ENCODE measurements at regions not wholly inside any gene's neighbourhood (a gene's known extent, or its start where the extent isn't known, plus 50 kb on each side); places are given as distances from the start of the nearest gene placed in this dataset.

DNA sequence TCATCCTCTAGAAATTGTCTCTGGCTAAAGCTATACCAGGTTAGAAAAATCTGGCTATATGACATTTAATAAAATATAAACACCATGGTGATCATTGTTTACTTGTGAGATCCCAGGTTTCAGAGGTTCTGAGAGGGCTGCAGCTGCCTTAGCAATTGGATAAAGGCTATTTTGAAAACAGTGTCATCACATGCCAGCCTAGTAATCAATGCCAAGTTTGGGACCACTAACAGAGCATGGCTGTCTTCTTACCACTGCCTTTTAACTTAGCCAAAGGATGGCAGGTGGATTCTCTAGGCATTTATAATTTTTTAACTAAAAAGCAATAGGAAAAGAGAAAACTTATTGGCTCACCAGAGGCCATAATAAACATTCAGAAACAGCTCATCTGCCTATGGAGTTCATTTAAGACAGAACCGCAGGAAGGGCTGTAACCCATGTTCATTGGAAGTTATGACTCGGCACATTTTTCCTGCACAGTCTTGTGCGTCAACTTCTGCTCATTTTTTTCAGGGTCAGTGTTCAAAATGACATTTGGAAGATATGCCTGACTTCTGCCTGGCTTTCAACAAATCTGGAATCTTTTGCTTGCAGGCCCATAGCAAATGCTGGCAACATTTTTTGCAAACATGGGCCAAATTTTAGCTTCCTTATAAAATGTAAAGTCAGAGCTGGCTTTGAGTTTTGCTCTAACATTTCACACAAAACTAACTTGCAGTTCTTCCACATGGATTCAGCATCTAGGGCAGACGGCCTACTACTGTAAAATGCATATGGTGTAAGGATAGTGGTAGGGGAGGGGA is 476.0 kb upstream of the TBL1XR1 start:
- H3K9me3 ChIP-seq: no peaks in the 10 kb centered on the region
- intact Hi-C loops (cut with DNase I; ENCODE audit: low total_unique reads): no loop called here
- TF ChIP-seq, protein P1, sequence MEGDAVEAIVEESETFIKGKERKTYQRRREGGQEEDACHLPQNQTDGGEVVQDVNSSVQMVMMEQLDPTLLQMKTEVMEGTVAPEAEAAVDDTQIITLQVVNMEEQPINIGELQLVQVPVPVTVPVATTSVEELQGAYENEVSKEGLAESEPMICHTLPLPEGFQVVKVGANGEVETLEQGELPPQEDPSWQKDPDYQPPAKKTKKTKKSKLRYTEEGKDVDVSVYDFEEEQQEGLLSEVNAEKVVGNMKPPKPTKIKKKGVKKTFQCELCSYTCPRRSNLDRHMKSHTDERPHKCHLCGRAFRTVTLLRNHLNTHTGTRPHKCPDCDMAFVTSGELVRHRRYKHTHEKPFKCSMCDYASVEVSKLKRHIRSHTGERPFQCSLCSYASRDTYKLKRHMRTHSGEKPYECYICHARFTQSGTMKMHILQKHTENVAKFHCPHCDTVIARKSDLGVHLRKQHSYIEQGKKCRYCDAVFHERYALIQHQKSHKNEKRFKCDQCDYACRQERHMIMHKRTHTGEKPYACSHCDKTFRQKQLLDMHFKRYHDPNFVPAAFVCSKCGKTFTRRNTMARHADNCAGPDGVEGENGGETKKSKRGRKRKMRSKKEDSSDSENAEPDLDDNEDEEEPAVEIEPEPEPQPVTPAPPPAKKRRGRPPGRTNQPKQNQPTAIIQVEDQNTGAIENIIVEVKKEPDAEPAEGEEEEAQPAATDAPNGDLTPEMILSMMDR (IDR thresholded peaks at IDR 0.05): no peak
- TF ChIP-seq POLR2A (IDR thresholded peaks at IDR 0.05): no peak
- H3K27me3 ChIP-seq: no peaks in the 10 kb centered on the region
- no peaks in the 10 kb centered on the region for H3K36me3 ChIP-seq (ENCODE audit: low read depth, missing control alignments)
- H3K4me3 ChIP-seq: no peak overlapping the region
- H3K27ac ChIP-seq: no peak overlapping the region
- H3K4me1 ChIP-seq: peaks cover 10% of the 10 kb centered on the region
- peak; percentile 46 for DNase-seq
- WGBS, 2 donors: 50 to 51% methylated on average over 4 of the region's 4 CpGs

DNA sequence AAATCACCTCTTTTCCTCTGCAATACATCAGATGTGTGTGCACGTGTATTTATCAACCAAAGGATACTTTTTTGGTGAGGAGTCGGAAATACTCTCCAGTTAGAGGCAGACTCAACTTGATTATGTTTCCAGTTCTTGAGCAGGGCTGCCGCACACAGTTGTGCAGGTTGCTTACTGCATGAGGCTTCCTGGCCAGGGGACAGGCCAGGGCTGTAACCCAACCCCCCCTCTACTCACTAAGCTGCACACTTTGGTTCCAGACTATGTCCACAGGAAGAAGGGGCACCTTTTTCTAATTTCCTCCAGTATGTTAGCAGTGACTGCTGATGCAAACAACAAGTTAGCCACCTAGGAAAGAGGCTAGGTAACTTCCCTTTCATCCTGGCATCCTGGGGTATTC is 476.9 kb upstream of the TBL1XR1 start:
- Histone ChIP-seq H3K9me3 (no peaks in the 10 kb centered on the region), H3K27ac (no peak overlapping the region), H3K4me3 (no peak overlapping the region), H3K4me1 (peaks cover 10% of the 10 kb centered on the region), H3K27me3 (no peaks in the 10 kb centered on the region), H3K36me3 (ENCODE audit: low read depth, missing control alignments) (no peaks in the 10 kb centered on the region)
- WGBS, 2 donors: 89 to 92% methylated on average over 3 of the region's 3 CpGs
- no peak for DNase-seq
- intact Hi-C loops (cut with DNase I; ENCODE audit: low total_unique reads): no loop called here
- TF ChIP-seq, protein P1 (IDR thresholded peaks at IDR 0.05): no peak
- TF ChIP-seq POLR2A (IDR thresholded peaks at IDR 0.05): no peak

DNA sequence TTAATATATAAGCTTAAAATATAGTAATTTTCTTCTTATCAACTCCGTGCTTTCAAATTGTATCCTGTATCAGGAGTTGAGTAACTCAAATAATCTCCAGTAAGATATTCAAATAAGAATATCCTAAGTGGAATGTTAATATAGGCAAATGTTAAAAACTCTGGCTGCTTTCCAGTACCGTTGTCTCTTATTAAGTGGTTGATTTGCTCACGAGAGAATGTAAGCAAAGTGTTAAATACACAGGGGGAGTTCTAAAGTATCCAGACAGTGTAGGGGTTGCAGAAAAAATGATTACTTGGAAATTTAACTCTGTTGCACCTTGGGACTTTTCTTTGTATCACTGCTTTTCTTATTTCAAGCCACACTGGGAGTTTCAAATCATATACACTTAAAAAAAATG is 478.9 kb upstream of the TBL1XR1 start:
- DNase-seq: no peak
- TF ChIP-seq, protein P1 (IDR thresholded peaks at IDR 0.05): no peak
- TF ChIP-seq POLR2A (IDR thresholded peaks at IDR 0.05): no peak
- Histone ChIP-seq H3K4me1 (peaks cover 10% of the 10 kb centered on the region), H3K36me3 (ENCODE audit: low read depth, missing control alignments) (no peaks in the 10 kb centered on the region), H3K27me3 (no peaks in the 10 kb centered on the region), H3K4me3 (no peak overlapping the region), H3K9me3 (no peaks in the 10 kb centered on the region), H3K27ac (no peak overlapping the region)
- 75 to 77% methylated on average over 3 of the region's 3 CpGs for WGBS, 2 donors
- intact Hi-C loops (cut with DNase I; ENCODE audit: low total_unique reads): no loop called here

DNA sequence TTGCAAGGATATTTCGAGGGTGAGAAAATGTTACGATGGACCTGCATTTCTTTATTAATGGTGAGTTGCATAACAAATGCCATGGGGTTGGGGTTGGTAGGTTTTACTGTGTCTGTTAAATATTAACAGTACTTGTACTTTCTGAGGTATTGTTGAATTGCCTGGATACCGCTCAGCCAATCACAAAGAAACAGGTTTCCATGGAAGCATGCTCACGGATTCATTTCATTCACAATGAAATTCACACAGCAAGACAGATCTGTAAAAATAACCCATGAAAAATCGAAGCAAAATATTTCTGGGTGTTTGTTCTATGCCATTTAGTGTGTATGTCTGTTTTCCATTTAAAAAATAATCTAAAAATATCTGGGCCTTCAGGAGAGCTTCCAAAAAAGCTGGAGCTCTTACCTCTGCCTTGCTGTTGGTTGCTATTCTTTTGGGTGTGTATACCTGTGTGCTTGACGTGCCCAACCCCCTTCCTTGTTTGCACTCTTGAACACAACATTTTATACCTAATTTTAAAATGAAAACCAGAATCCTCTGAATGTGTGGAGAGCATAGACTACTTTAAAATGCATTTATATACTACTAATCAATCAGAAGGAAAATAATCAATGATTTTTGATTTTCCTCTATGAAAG is 479.8 kb upstream of the TBL1XR1 start:
- no peak overlapping the region for H3K4me3 ChIP-seq
- H3K4me1 ChIP-seq: peaks cover 10% of the 10 kb centered on the region
- H3K9me3 ChIP-seq: no peaks in the 10 kb centered on the region
- H3K36me3 ChIP-seq (ENCODE audit: low read depth, missing control alignments): no peaks in the 10 kb centered on the region
- DNase-seq: no peak
- 90 to 91% methylated on average over 6 of the region's 6 CpGs for WGBS, 2 donors
- intact Hi-C loops (cut with DNase I; ENCODE audit: low total_unique reads): no loop called here
- H3K27ac ChIP-seq: no peak overlapping the region
- H3K27me3 ChIP-seq: no peaks in the 10 kb centered on the region
- no peak for TF ChIP-seq POLR2A (IDR thresholded peaks at IDR 0.05)
- TF ChIP-seq, protein P1 (IDR thresholded peaks at IDR 0.05): no peak

Data from testis (tissue), 2 donors.